ENCODE measurements at regions not wholly inside any gene's neighbourhood (a gene's known extent, or its start where the extent isn't known, plus 50 kb on each side); places are given as distances from the start of the nearest gene placed in this dataset.

DNA sequence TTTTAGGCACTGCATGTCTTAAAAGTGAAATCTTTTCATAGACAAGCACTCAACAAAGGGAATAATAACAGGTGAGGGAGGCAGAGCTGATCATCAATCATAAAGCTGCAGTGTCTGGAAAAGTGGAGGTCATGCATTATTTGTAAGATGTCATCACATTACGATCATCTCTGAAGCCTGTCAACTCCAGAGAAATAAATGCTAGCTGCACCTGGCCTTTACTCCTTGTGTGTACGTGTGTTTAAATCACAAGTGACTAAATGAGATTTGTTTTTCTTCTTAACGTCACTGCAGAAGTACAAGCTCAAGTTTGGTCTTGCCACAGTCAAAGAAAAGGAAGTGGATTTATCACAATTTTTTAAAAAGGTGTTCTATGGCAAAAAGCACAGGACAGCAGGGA is 275.5 kb upstream of the SGK1 start:
- TF ChIP-seq EZH2phosphoT487 (IDR thresholded peaks at IDR 0.05; ENCODE audit: insufficient read depth, low read depth) = no peak
- no peak for TF ChIP-seq EZH2 (IDR thresholded peaks at IDR 0.05; ENCODE audit: insufficient read depth, poor library complexity, severe bottlenecking)
